HK-2 (cell line): ENCODE measurements at regions not wholly inside any gene's neighbourhood (a gene's known extent, or its start where the extent isn't known, plus 50 kb on each side); places are given as distances from the start of the nearest gene placed in this dataset.
"Not testable (repeated sequence)": the region's sequence is repeated elsewhere in the genome, so short reads cannot be mapped to it uniquely, and the experiment has no call there.

Experiments
- DNase-seq: peaks from one replicate; pipeline ENCODE4 v3.0.0-alpha.2; 2018; ENCODE audit not compliant: unreplicated experiment

- DNase-seq = no peak
Measured at GRCh38 chr5:57429513-57430120, 53.0 kb downstream of the ACTBL2 start.

- DNase-seq = not testable (repeated sequence)
Measured at GRCh38 chr5:57429021-57429420, 53.6 kb downstream of the ACTBL2 start.

GRCh38 chr5:57422993-57423392 lies 59.6 kb downstream of the ACTBL2 start:
- no peak for DNase-seq

- DNase-seq = no peak
Measured at GRCh38 chr5:57422341-57422740, 60.3 kb downstream of the ACTBL2 start.

GRCh38 chr5:57420801-57421200 lies 61.8 kb downstream of the ACTBL2 start:
- DNase-seq = no peak

GRCh38 chr5:57417971-57418370 lies 64.6 kb downstream of the ACTBL2 start:
- DNase-seq = no peak

GRCh38 chr5:57417320-57417719 lies 65.3 kb downstream of the ACTBL2 start:
- DNase-seq = no peak

- DNase-seq = no peak
Measured at GRCh38 chr5:57416278-57416994, 66.2 kb downstream of the ACTBL2 start.

GRCh38 chr5:57414857-57415256 lies 67.8 kb downstream of the ACTBL2 start:
- DNase-seq = no peak

GRCh38 chr5:57414191-57414590 lies 68.4 kb downstream of the ACTBL2 start:
- DNase-seq = no peak

- DNase-seq = no peak
Measured at GRCh38 chr5:57413145-57413544, 69.5 kb downstream of the ACTBL2 start.

- no peak for DNase-seq
Measured at GRCh38 chr5:57412680-57413079, 69.9 kb downstream of the ACTBL2 start.

- DNase-seq = peak; percentile 21
Measured at GRCh38 chr5:57411982-57412381, 70.6 kb downstream of the ACTBL2 start.

GRCh38 chr5:57410374-57411320 lies 72.0 kb downstream of the ACTBL2 start:
- no peak for DNase-seq

- DNase-seq = no peak
Measured at GRCh38 chr5:57408714-57409113, 73.9 kb downstream of the ACTBL2 start.

- DNase-seq = no peak
Measured at GRCh38 chr5:57408285-57408684, 74.3 kb downstream of the ACTBL2 start.

- no peak for DNase-seq
Measured at GRCh38 chr5:57407391-57407790, 75.2 kb downstream of the ACTBL2 start.

- no peak for DNase-seq
Measured at GRCh38 chr5:57406641-57407040, 76.0 kb downstream of the ACTBL2 start.

GRCh38 chr5:57405984-57406383 lies 76.6 kb downstream of the ACTBL2 start:
- DNase-seq = no peak

- DNase-seq = no peak
Measured at GRCh38 chr5:57402761-57403160, 79.8 kb downstream of the ACTBL2 start.

- no peak for DNase-seq
Measured at GRCh38 chr5:57402348-57402747, 80.3 kb downstream of the ACTBL2 start.

- no peak for DNase-seq
Measured at GRCh38 chr5:57398413-57399093, 84.1 kb downstream of the ACTBL2 start.
